MCF 10A (cell line): ENCODE measurements at regions not wholly inside any gene's neighbourhood (a gene's known extent, or its start where the extent isn't known, plus 50 kb on each side); places are given as distances from the start of the nearest gene placed in this dataset.

Source experiments
- BruUV-seq: library from RNA; stranded (reverse); fragments of 400-500 nt; replicated peaks from 2 replicates; lab custom pipeline; 2021; lab: Mats Ljungman, UMichigan
- CTCF ChIA-PET: fragments of 300-600 bp; sonication (Branson Sonifier 250); formaldehyde crosslinking; extraction: SDS; loops from one replicate; lab custom pipeline; 2021; ENCODE audit warnings: antibody characterized with exemption, inconsistent platforms; lab: Yijun Ruan, JAX
- POLR2A ChIA-PET: fragments of 300-600, 350-650 bp; sonication (Branson Sonifier 250); formaldehyde crosslinking; extraction: SDS; loops from one replicate; lab custom pipeline; 2020; ENCODE audit warnings: antibody characterized with exemption, inconsistent platforms; lab: Yijun Ruan, JAX
- DNase-seq: peaks from one replicate; pipeline ENCODE4 v3.0.0-alpha.2; 2018; ENCODE audit not compliant: unreplicated experiment
- H3K27ac Mint-ChIP-seq: one replicate; pipeline ENCODE4 v1.8.0; 2022; ENCODE audit warnings: mild to moderate bottlenecking, low read depth, mixed read lengths; ENCODE audit not compliant: unreplicated experiment
- H3K27me3 Mint-ChIP-seq: one replicate; pipeline ENCODE4 v1.8.0; 2022; ENCODE audit warnings: mixed read lengths; ENCODE audit not compliant: insufficient read depth, unreplicated experiment
- H3K36me3 Mint-ChIP-seq: one replicate; pipeline ENCODE4 v1.8.0; 2022; ENCODE audit warnings: mild to moderate bottlenecking, moderate library complexity, mixed read lengths; ENCODE audit not compliant: insufficient read depth, unreplicated experiment
- H3K4me1 Mint-ChIP-seq: one replicate; pipeline ENCODE4 v1.8.0; 2022; ENCODE audit warnings: mixed read lengths; ENCODE audit not compliant: insufficient read depth, unreplicated experiment
- H3K4me3 Mint-ChIP-seq: one replicate; pipeline ENCODE4 v1.8.0; 2022; ENCODE audit warnings: mild to moderate bottlenecking, moderate library complexity, mixed read lengths; ENCODE audit not compliant: unreplicated experiment
- H3K9me3 Mint-ChIP-seq: one replicate; pipeline ENCODE4 v1.8.0; 2022; ENCODE audit warnings: mixed read lengths; ENCODE audit not compliant: unreplicated experiment
- CTCF ChIP-seq: fragments of 200-600 bp; IDR thresholded peaks from one replicate; pipeline ENCODE4 v1.8.0; 2022; ENCODE audit warnings: antibody characterized with exemption, mild to moderate bottlenecking; ENCODE audit not compliant: unreplicated experiment
- intact Hi-C: fragments of 100-400 bp; cut with micrococcal nuclease; formaldehyde crosslinking; loops from 2 replicates; pipeline ENCODE4 v1.14.1; 2022

DNA sequence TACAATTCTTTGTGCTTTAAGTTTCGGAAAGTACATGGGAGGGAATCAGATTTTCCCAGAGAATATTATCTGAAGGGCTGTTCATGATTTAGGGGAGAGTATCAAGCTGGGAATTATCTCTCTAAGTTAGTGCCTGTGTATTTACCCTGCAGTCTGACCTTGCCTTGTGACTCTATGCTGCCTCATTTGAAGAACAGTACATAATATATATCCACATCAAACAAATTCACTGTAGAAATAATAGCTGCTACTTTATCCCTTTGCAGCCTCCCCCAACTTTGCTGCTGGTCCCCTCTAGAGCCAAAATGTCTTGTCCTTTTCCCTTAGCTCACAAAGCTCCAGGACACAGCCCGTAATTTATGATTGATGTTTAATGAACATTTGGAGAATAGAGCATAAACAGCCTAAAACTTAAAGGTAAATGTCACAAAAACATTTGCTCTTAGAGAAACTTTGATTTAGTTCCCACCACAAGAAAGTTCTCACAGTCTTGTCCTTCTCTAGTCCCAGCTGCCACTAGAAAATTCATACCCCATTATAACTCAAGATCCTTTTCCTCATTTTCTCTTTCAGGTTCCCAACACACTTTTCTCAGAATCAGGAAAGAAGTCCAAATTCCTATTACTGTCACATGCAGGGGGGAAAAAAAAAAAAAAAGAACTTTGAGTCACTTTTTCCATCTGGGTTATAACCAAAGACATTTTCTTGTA is 1009.6 kb downstream of the FLRT2 start:
- H3K4me3 Mint-ChIP-seq = no peak overlapping the region
- no TSS peak for BruUV-seq
- H3K27me3 Mint-ChIP-seq = no peaks in the 10 kb centered on the region
- no peaks in the 10 kb centered on the region for H3K36me3 Mint-ChIP-seq
- H3K27ac Mint-ChIP-seq = no peak overlapping the region
- H3K9me3 Mint-ChIP-seq = no peaks in the 10 kb centered on the region
- no peak for TF ChIP-seq CTCF
- DNase-seq = no peak
- intact Hi-C loops = no loop called here
- POLR2A ChIA-PET = no interaction called here
- H3K4me1 Mint-ChIP-seq = peaks cover 5% of the 10 kb centered on the region
- CTCF ChIA-PET = no interaction called here

DNA sequence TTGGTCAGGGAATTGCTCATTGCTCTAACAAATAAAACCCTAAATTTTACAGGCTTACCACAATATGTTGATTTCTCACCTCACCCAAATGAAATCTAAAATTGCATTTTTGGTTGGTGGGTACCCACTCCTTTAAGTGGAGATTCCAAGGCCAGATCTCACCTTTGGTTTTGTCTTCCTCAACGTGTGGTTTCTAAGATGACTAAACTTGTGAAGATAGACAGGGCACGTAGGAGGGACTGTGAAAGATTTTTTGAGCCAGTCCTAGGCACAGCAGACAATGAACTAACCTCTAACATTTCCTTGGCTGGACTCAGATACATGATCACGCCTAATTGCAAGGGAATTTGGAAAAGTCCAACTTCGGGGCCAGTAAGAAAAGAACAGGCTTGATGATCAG is 1003.9 kb downstream of the FLRT2 start:
- POLR2A ChIA-PET = no interaction called here
- no peak overlapping the region for H3K4me3 Mint-ChIP-seq
- no peak for TF ChIP-seq CTCF

DNA sequence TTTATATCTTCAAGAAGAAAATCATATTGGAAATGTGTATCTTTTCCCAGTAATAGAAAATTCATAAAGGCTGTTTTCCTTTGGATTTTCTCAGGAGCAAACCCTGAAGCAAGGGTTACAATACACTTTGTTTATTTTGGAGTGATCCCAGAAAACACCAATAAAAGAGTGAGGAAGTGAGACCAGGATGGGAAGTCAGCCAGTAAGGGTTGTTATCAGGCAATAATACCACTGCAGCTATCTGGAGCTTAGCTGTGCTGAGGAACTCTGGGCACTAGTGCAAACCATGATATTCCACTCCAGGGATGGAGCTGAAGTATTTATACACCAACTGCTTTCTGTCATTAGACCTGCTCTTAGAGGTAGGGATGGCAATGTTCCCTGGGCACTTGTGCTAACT is 1002.3 kb downstream of the FLRT2 start:
- BruUV-seq = no TSS peak
- CTCF ChIA-PET = no interaction called here

More for the DNA sequence above, 1003.9 kb downstream of the FLRT2 start:
- BruUV-seq = no TSS peak
- H3K4me1 Mint-ChIP-seq = peaks cover 6% of the 10 kb centered on the region
- no peaks in the 10 kb centered on the region for H3K36me3 Mint-ChIP-seq
- no peaks in the 10 kb centered on the region for H3K27me3 Mint-ChIP-seq
- no peaks in the 10 kb centered on the region for H3K9me3 Mint-ChIP-seq
- DNase-seq = no peak
- CTCF ChIA-PET = no interaction called here
- H3K27ac Mint-ChIP-seq = no peak overlapping the region
- intact Hi-C loops = no loop called here

GRCh38 chr14:86530457-86530856 is 1000.5 kb downstream of the FLRT2 start:
- Mint-ChIP-seq H3K4me1 (peaks cover 6% of the 10 kb centered on the region), H3K9me3 (no peaks in the 10 kb centered on the region), H3K27ac (no peak overlapping the region), H3K27me3 (no peaks in the 10 kb centered on the region), H3K4me3 (no peak overlapping the region), H3K36me3 (no peaks in the 10 kb centered on the region)
- no peak for DNase-seq
- BruUV-seq = no TSS peak
- TF ChIP-seq CTCF = no peak
- intact Hi-C loops = no loop called here
- ChIA-PET POLR2A (no interaction called here), CTCF (no interaction called here)

More for the DNA sequence above, 1002.3 kb downstream of the FLRT2 start:
- Mint-ChIP-seq H3K4me3 (no peak overlapping the region), H3K27me3 (no peaks in the 10 kb centered on the region), H3K9me3 (no peaks in the 10 kb centered on the region), H3K36me3 (no peaks in the 10 kb centered on the region), H3K4me1 (peaks cover 6% of the 10 kb centered on the region), H3K27ac (no peak overlapping the region)
- intact Hi-C loops = no loop called here
- peak; percentile 79 for DNase-seq
- TF ChIP-seq CTCF = no peak
- POLR2A ChIA-PET = no interaction called here
